Mesothelial cell of epicardium (in vitro differentiated cells): ENCODE measurements at regions not wholly inside any gene's neighbourhood (a gene's known extent, or its start where the extent isn't known, plus 50 kb on each side); places are given as distances from the start of the nearest gene placed in this dataset.

ENCODE experiments used
- DNase-seq, 2 experiments: peaks; one replicate each; pipeline ENCODE4 v3.0.0; 2021; ENCODE audit warnings: low spot score in 2 of 2; ENCODE audit not compliant: unreplicated experiment in 2 of 2
- H3K27ac Mint-ChIP-seq: 2 replicates; pipeline ENCODE4 v1.8.0; 2021; ENCODE audit warnings: mixed read lengths
- H3K27me3 Mint-ChIP-seq: 2 replicates; pipeline ENCODE4 v1.8.0; 2021; ENCODE audit warnings: low read depth, mixed read lengths
- H3K36me3 Mint-ChIP-seq: 2 replicates; pipeline ENCODE4 v1.8.0; 2021; ENCODE audit warnings: mixed read lengths
- H3K4me1 Mint-ChIP-seq: 2 replicates; pipeline ENCODE4 v1.8.0; 2021; ENCODE audit warnings: mixed read lengths
- H3K4me3 Mint-ChIP-seq: 2 replicates; pipeline ENCODE4 v1.8.0; 2021; ENCODE audit warnings: mild to moderate bottlenecking, moderate library complexity, mixed read lengths
- H3K9me3 Mint-ChIP-seq: 2 replicates; pipeline ENCODE4 v1.8.0; 2021; ENCODE audit warnings: mixed read lengths
- TF ChIP-seq, protein P1 (sequence below): fragments of 200-600 bp; sonication (generic); IDR thresholded peaks from one replicate; pipeline ENCODE4 v1.5.0; 2021; ENCODE audit warnings: antibody characterized with exemption; ENCODE audit not compliant: unreplicated experiment

DNA sequence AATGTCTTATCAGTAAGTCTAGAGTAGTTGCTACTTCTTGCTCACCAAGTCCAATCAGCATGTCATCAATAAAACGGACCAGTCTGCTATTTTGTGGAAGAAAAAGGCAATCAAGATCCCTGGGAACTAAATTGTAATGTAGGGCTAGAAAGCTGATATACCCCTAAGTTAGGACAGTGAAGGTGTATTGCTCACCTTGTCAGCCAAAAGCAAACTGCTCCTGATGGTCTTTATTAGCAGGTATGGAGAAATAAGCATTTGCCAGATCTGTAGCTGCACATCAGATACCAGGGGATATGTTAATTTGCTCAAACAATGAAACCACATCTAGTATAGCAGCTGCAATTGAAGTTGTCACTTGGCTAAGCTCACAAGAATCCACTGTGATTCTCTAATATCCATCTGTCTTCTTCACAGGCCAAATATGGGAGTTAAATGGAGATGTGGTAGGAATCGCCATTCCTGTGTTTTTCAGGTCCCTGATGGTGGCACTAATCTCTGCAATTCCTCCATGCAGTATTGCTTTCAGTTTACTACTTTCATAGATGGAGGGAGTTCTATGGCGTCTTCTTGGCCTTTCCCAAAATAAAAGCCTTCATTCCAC, 75.0 kb downstream of the TMEM237 start:
- DNase-seq, result no peak
- Mint-ChIP-seq H3K27ac (no peak overlapping the region), H3K36me3 (no peaks in the 10 kb centered on the region), H3K4me1 (no peaks in the 10 kb centered on the region), H3K27me3 (no peaks in the 10 kb centered on the region), H3K4me3 (no peak overlapping the region), H3K9me3 (peaks cover 3% of the 10 kb centered on the region)
- TF ChIP-seq, protein P1, sequence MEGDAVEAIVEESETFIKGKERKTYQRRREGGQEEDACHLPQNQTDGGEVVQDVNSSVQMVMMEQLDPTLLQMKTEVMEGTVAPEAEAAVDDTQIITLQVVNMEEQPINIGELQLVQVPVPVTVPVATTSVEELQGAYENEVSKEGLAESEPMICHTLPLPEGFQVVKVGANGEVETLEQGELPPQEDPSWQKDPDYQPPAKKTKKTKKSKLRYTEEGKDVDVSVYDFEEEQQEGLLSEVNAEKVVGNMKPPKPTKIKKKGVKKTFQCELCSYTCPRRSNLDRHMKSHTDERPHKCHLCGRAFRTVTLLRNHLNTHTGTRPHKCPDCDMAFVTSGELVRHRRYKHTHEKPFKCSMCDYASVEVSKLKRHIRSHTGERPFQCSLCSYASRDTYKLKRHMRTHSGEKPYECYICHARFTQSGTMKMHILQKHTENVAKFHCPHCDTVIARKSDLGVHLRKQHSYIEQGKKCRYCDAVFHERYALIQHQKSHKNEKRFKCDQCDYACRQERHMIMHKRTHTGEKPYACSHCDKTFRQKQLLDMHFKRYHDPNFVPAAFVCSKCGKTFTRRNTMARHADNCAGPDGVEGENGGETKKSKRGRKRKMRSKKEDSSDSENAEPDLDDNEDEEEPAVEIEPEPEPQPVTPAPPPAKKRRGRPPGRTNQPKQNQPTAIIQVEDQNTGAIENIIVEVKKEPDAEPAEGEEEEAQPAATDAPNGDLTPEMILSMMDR, result no peak

DNA sequence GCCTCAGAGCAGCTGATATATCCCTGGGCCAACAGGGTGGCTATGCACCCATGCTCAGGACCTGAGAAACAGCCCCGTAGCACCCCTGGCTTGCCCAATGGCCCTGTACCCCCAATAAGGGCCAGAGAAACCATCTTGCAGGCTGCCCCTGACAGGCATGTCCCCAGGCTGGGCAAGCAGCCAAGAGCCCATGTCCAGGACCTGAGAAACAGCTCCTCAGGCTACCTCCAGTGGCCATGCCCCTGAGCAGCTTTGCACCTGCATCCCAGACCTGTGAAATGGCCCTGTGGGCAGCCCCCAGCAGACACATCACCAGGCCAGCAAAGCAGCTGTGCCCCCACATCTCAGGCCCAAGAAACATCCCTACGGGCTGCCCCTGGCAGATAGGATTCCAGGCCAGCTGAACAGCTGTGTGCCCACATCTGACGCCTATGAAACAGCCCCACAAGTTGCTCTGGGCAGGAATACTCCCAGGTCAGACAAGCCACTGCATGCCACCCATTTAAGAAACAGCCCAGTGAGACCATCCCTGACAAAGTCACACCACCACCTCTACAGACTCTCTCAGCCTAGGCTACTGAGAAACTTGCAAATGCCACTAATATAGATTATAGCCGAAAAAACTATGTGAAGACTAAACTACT, 84.1 kb downstream of the TMEM237 start:
- TF ChIP-seq, protein P1, result no peak
- DNase-seq, result no peak
- H3K4me1 Mint-ChIP-seq, result no peaks in the 10 kb centered on the region
- peaks cover 3% of the 10 kb centered on the region for H3K9me3 Mint-ChIP-seq
- no peak overlapping the region for H3K4me3 Mint-ChIP-seq
- no peaks in the 10 kb centered on the region for H3K36me3 Mint-ChIP-seq
- H3K27me3 Mint-ChIP-seq, result no peaks in the 10 kb centered on the region
- H3K27ac Mint-ChIP-seq, result no peak overlapping the region

DNA sequence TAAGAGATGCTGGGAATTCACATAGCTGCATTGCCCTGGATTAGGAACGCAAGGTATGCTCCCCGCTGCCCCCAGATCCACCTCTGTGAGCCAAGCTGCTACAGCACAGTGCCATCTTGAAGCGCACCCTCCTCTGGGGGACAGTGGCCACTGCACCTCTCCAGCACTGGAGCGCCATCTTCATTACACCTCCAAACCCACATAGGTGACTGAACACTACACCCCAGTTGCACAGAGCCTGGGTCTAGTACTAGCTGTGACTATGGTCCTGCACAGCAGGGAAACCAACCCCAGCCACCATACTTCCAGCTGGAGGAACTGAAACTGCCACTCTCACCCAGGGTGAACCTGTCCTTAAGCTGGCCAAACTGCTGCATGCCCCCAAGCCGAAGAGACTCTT, 84.6 kb downstream of the TMEM237 start:
- H3K9me3 Mint-ChIP-seq, result peaks cover 2% of the 10 kb centered on the region
- TF ChIP-seq, protein P1, result no peak
- no peaks in the 10 kb centered on the region for H3K27me3 Mint-ChIP-seq
- H3K36me3 Mint-ChIP-seq, result no peaks in the 10 kb centered on the region
- no peak overlapping the region for H3K4me3 Mint-ChIP-seq
- DNase-seq, result no peak
- no peaks in the 10 kb centered on the region for H3K4me1 Mint-ChIP-seq
- H3K27ac Mint-ChIP-seq, result no peak overlapping the region

DNA sequence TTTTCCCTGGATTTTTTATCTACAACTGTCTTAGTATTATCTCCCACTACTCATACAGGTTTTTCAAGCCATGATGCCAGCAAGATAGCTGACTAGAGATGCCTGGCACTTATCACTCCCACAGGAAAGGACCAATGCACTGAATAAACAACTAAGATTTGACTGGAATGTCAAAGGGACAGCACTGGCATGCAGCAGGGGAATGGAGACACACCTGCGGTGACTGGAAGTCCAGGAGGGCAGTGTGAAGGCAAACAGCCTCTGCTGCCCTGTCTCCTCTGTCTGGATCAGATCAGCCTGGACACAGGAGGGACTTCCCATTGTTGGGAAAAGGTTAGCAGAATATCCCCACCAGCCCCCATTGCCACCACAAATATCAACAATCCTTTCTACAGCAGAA, 85.1 kb downstream of the TMEM237 start:
- Mint-ChIP-seq H3K27ac (no peak overlapping the region), H3K4me3 (no peak overlapping the region), H3K27me3 (no peaks in the 10 kb centered on the region), H3K4me1 (no peaks in the 10 kb centered on the region), H3K36me3 (no peaks in the 10 kb centered on the region), H3K9me3 (no peaks in the 10 kb centered on the region)
- DNase-seq, result no peak
- TF ChIP-seq, protein P1, result no peak

DNA sequence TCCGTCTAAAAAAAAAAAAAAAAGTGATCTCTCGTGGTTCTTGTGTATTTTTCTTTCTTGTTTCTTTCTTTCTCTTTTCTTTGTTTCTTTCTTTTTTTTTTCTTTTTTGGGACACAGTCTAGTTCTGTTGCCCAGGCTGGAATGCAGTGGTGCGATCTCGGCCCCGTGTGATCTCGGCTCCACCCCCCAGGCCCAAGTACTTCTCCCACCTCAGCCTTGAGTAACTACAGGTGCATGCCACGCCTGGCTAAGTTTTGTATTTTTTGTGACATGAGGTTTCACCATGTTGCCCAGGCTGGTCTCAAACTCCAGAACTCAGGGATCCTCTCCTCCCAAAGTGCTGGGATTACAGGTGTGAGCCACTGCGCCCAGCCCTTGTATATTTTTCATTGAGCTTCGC, 91.4 kb downstream of the TMEM237 start:
- H3K36me3 Mint-ChIP-seq, result no peaks in the 10 kb centered on the region
- TF ChIP-seq, protein P1, result no peak
- DNase-seq, result no peak
- no peaks in the 10 kb centered on the region for H3K4me1 Mint-ChIP-seq
- H3K27ac Mint-ChIP-seq, result no peak overlapping the region
- no peaks in the 10 kb centered on the region for H3K9me3 Mint-ChIP-seq
- H3K27me3 Mint-ChIP-seq, result no peaks in the 10 kb centered on the region
- H3K4me3 Mint-ChIP-seq, result no peak overlapping the region
